Liver (tissue), 8 donors: ENCODE measurements at regions not wholly inside any gene's neighbourhood (a gene's known extent, or its start where the extent isn't known, plus 50 kb on each side); places are given as distances from the start of the nearest gene placed in this dataset.

Experiments
- DNase-seq: peaks from one replicate; pipeline ENCODE4 v3.0.0-alpha.2; 2017; ENCODE audit warnings: low spot score
- H3K27ac ChIP-seq, 2 donors: one replicate each; pipeline ENCODE4 v1.7.0; 2013; ENCODE audit warnings: inconsistent platforms in 2 of 2, low read length in 2 of 2, control low read depth in 1 of 2, low read depth in 1 of 2, mild to moderate bottlenecking in 1 of 2
- H3K27me3 ChIP-seq, 4 donors: one replicate each; pipeline versions ENCODE4 v1.6.1 to v1.7.0; 2013; ENCODE audit warnings: low read length in 3 of 4, inconsistent platforms in 1 of 4, mild to moderate bottlenecking in 1 of 4, moderate library complexity in 1 of 4; ENCODE audit not compliant: control insufficient read depth in 4 of 4, insufficient read depth in 4 of 4
- H3K36me3 ChIP-seq, 4 donors: one replicate each; pipeline versions ENCODE4 v1.6.1 to v1.7.0; 2013; ENCODE audit warnings: low read length in 3 of 4, mild to moderate bottlenecking in 3 of 4, low read depth in 1 of 4, moderate library complexity in 1 of 4; ENCODE audit not compliant: control insufficient read depth in 4 of 4, insufficient read depth in 3 of 4
- H3K4me1 ChIP-seq, 4 donors: one replicate each; pipeline versions ENCODE4 v1.6.1 to v1.7.0; 2013; ENCODE audit warnings: low read length in 3 of 4, mild to moderate bottlenecking in 3 of 4, moderate library complexity in 1 of 4; ENCODE audit not compliant: control insufficient read depth in 4 of 4, insufficient read depth in 4 of 4
- H3K4me3 ChIP-seq, 3 donors: one replicate each; pipeline versions ENCODE4 v1.6.1 to v1.7.0; 2013; ENCODE audit warnings: low read length in 3 of 3, control low read depth in 1 of 3, low read depth in 1 of 3, mild to moderate bottlenecking in 1 of 3
- H3K9ac ChIP-seq, 2 donors: one replicate each; pipeline ENCODE4 v1.7.0; 2013; ENCODE audit warnings: low read length in 2 of 2, mild to moderate bottlenecking in 2 of 2, moderate library complexity in 2 of 2, control low read depth in 1 of 2, low read depth in 1 of 2
- H3K9me3 ChIP-seq, 4 donors: one replicate each; pipeline versions ENCODE4 v1.6.1 to v1.7.0; 2013; ENCODE audit warnings: low read length in 3 of 4; ENCODE audit not compliant: control insufficient read depth in 4 of 4
- ATF3 ChIP-seq: IDR thresholded peaks from 2 replicates; pipeline ENCODE4 v1.6.1; 2016; ENCODE audit warnings: antibody characterized with exemption
- CTCF ChIP-seq: fragments of 150-350 bp; IDR thresholded peaks from 2 replicates; pipeline ENCODE4 v1.5.1; 2017; ENCODE audit warnings: improper control_type of control experiment, low read depth, low read length; ENCODE audit not compliant: missing input control
- EGR1 ChIP-seq, 2 donors: IDR thresholded peaks; 2 replicates each; pipeline ENCODE4 v1.6.1; 2016 to 2018; ENCODE audit warnings: antibody characterized with exemption in 2 of 2, low read depth in 2 of 2
- FOXA1 ChIP-seq: IDR thresholded peaks from 2 replicates; pipeline ENCODE4 v1.6.1; 2016; ENCODE audit warnings: antibody characterized with exemption
- FOXA2 ChIP-seq: IDR thresholded peaks from 2 replicates; pipeline ENCODE4 v1.6.1; 2016; ENCODE audit warnings: antibody characterized with exemption
- GABPA ChIP-seq, 2 donors: IDR thresholded peaks in 1 of 2; conservative IDR thresholded peaks in 1 of 2; 2 replicates each; pipeline ENCODE4 v1.6.1; 2016; ENCODE audit warnings: antibody characterized with exemption in 2 of 2, mild to moderate bottlenecking in 1 of 2, moderate library complexity in 1 of 2
- HNF4A ChIP-seq, 2 donors: conservative IDR thresholded peaks; 2 replicates each; pipeline ENCODE4 v1.6.1; 2016; ENCODE audit warnings: antibody characterized with exemption in 2 of 2, mild to moderate bottlenecking in 2 of 2
- HNF4G ChIP-seq: IDR thresholded peaks from 2 replicates; pipeline ENCODE4 v1.6.1; 2016; ENCODE audit warnings: antibody characterized with exemption
- JUND ChIP-seq, 2 donors: IDR thresholded peaks; 2 replicates each; pipeline ENCODE4 v1.6.1; 2016; ENCODE audit warnings: antibody characterized with exemption in 2 of 2
- MAX ChIP-seq: IDR thresholded peaks from 2 replicates; pipeline ENCODE4 v1.6.1; 2016; ENCODE audit warnings: antibody characterized with exemption
- NR2F2 ChIP-seq: IDR thresholded peaks from 2 replicates; pipeline ENCODE4 v1.6.1; 2016; ENCODE audit warnings: antibody characterized with exemption
- RAD21 ChIP-seq, 2 donors: IDR thresholded peaks; 2 replicates each; pipeline ENCODE4 v1.6.1; 2016; ENCODE audit warnings: antibody characterized with exemption in 2 of 2, mild to moderate bottlenecking in 2 of 2
- REST ChIP-seq: IDR thresholded peaks from 2 replicates; pipeline ENCODE4 v1.6.1; 2016; ENCODE audit warnings: antibody characterized with exemption, mild to moderate bottlenecking
- RXRA ChIP-seq, 2 donors: IDR thresholded peaks; 2 replicates each; pipeline ENCODE4 v1.6.1; 2017 to 2018; ENCODE audit warnings: antibody characterized with exemption in 2 of 2, mild to moderate bottlenecking in 1 of 2
- SP1 ChIP-seq: IDR thresholded peaks from 2 replicates; pipeline ENCODE4 v1.6.1; 2018; ENCODE audit warnings: antibody characterized with exemption, mild to moderate bottlenecking
- TAF1 ChIP-seq: conservative IDR thresholded peaks from 2 replicates; pipeline ENCODE4 v1.6.1; 2016; ENCODE audit warnings: antibody characterized with exemption, mild to moderate bottlenecking
- YY1 ChIP-seq: IDR thresholded peaks from 2 replicates; pipeline ENCODE4 v1.6.1; 2016; ENCODE audit warnings: antibody characterized with exemption, mild to moderate bottlenecking
- ZBTB33 ChIP-seq: IDR thresholded peaks from 2 replicates; pipeline ENCODE4 v1.6.1; 2016; ENCODE audit warnings: antibody characterized with exemption
- WGBS: extraction: QIAGEN DNeasy Blood & Tissue Kit; methylation state at CpG from one replicate; pipeline ENCODE4 v1.1.7; 2013; 5-methylcytosine and 5-hydroxymethylcytosine counted together
- donor health status: healthy.
- donor health status: healthy.
- donor health status: healthy.
- donor health status: healthy.
- donor health status: healthy.

GRCh38 chr1:170288155-170288554 is 142.4 kb downstream of the NTMT2 start:
- no peaks in the 10 kb centered on the region for H3K9me3 ChIP-seq
- H3K4me3 ChIP-seq, result no peak overlapping the region
- no peaks in the 10 kb centered on the region for H3K36me3 ChIP-seq
- no peak for DNase-seq
- no peak overlapping the region for H3K9ac ChIP-seq
- no peak overlapping the region for H3K27ac ChIP-seq
- TF ChIP-seq ZBTB33 (no peak), FOXA2 (no peak), JUND (IDR thresholded peaks at IDR 0.05) (no peak), TAF1 (no peak), GABPA (IDR thresholded peaks at IDR 0.05 in 1 of 2, conservative IDR thresholded peaks at IDR 0.05 in 1 of 2) (no peak), EGR1 (IDR thresholded peaks at IDR 0.05; ENCODE audit: low read depth in 2 of 2) (no peak), RXRA (IDR thresholded peaks at IDR 0.05) (no peak), HNF4G (no peak), CTCF (no peak), SP1 (no peak), RAD21 (IDR thresholded peaks at IDR 0.05) (no peak), FOXA1 (no peak), ATF3 (no peak), REST (no peak), NR2F2 (no peak), YY1 (no peak), MAX (no peak)
- H3K27me3 ChIP-seq, result peaks cover 0 to 4% (median 2%) of the 10 kb centered on the region in 4 donors
- H3K4me1 ChIP-seq, result no peaks in the 10 kb centered on the region
- 60% methylated on average over 3 of the region's 3 CpGs for WGBS

GRCh38 chr1:170290276-170290675 is 144.5 kb downstream of the NTMT2 start:
- Histone ChIP-seq H3K36me3 (no peaks in the 10 kb centered on the region), H3K4me1 (no peaks in the 10 kb centered on the region), H3K27me3 (peaks cover 0 to 4% (median under 1%) of the 10 kb centered on the region in 4 donors), H3K4me3 (no peak overlapping the region), H3K27ac (no peak overlapping the region), H3K9ac (no peak overlapping the region), H3K9me3 (no peaks in the 10 kb centered on the region)
- TF ChIP-seq GABPA (IDR thresholded peaks at IDR 0.05 in 1 of 2, conservative IDR thresholded peaks at IDR 0.05 in 1 of 2) (no peak), EGR1 (IDR thresholded peaks at IDR 0.05; ENCODE audit: low read depth in 2 of 2) (no peak), ZBTB33 (no peak), RXRA (IDR thresholded peaks at IDR 0.05) (no peak), HNF4G (no peak), NR2F2 (no peak), HNF4A (conservative IDR thresholded peaks at IDR 0.05) (no peak), MAX (no peak), TAF1 (no peak)
- WGBS, result 70% methylated on average over 1 of the region's 1 CpG
- no peak for DNase-seq
